ENCODE measurements at regions not wholly inside any gene's neighbourhood (a gene's known extent, or its start where the extent isn't known, plus 50 kb on each side); places are given as distances from the start of the nearest gene placed in this dataset.

DNA sequence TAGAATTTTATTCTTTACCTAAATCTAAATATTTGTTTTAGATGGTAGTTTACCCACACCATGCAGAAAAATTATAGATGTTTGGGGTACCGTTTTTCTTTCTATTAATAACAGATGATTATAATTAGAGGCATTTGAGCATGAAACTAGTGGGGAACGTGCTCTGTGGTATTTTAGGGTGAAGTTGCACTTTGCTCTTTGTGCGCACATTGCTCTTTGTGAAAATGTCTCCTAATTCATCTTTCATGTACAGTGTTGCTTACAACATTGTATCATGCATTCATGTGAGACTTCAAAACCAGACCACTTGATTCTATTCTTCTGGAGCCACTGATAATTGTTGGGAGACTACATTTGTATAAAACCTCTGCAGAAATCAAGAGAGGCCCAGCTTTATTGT, 449.1 kb upstream of the RGS6 start:
- Histone ChIP-seq H3K27ac (replicated peaks) (no peak overlapping the region), H3K4me3 (replicated peaks; ENCODE audit: insufficient read depth, low read length) (no peak overlapping the region), H3K27me3 (ENCODE audit: insufficient read depth, poor library complexity, severe bottlenecking) (no peaks in the 10 kb centered on the region)
- TF ChIP-seq POLR2AphosphoS5 (IDR thresholded peaks at IDR 0.05; ENCODE audit: low read depth) = no peak
- TF ChIP-seq, protein P1, sequence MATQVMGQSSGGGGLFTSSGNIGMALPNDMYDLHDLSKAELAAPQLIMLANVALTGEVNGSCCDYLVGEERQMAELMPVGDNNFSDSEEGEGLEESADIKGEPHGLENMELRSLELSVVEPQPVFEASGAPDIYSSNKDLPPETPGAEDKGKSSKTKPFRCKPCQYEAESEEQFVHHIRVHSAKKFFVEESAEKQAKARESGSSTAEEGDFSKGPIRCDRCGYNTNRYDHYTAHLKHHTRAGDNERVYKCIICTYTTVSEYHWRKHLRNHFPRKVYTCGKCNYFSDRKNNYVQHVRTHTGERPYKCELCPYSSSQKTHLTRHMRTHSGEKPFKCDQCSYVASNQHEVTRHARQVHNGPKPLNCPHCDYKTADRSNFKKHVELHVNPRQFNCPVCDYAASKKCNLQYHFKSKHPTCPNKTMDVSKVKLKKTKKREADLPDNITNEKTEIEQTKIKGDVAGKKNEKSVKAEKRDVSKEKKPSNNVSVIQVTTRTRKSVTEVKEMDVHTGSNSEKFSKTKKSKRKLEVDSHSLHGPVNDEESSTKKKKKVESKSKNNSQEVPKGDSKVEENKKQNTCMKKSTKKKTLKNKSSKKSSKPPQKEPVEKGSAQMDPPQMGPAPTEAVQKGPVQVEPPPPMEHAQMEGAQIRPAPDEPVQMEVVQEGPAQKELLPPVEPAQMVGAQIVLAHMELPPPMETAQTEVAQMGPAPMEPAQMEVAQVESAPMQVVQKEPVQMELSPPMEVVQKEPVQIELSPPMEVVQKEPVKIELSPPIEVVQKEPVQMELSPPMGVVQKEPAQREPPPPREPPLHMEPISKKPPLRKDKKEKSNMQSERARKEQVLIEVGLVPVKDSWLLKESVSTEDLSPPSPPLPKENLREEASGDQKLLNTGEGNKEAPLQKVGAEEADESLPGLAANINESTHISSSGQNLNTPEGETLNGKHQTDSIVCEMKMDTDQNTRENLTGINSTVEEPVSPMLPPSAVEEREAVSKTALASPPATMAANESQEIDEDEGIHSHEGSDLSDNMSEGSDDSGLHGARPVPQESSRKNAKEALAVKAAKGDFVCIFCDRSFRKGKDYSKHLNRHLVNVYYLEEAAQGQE (IDR thresholded peaks at IDR 0.05; ENCODE audit: insufficient replicate concordance, low read depth) = no peak
- TF ChIP-seq GABPA (IDR thresholded peaks at IDR 0.05; ENCODE audit: low read depth) = no peak
- TF ChIP-seq SPI1 (IDR thresholded peaks at IDR 0.05; ENCODE audit: borderline replicate concordance, low read depth) = no peak
- DNase-seq (ENCODE audit: low read depth in 1 of 2, low spot score in 1 of 2) = no peak

DNA sequence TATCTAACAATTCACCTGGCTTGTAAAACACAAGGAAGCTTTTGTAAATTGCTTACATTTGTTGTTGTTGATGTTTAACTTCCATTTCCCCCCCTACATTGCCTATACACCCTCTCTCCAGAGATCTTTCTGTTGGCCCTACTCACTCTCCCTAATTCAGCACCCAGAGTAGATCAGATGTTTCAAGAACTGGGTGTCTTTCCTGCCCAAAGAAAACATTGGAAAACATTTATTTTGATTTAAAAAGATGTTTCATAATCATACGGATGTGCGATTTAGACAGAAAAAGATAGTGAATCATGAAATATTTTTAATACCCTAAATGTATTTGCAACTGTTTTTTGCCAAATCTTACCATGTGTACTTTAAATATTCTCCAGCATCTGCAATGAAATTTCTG, 446.4 kb upstream of the RGS6 start:
- no peaks in the 10 kb centered on the region for H3K27me3 ChIP-seq (ENCODE audit: insufficient read depth, poor library complexity, severe bottlenecking)
- H3K4me3 ChIP-seq (replicated peaks; ENCODE audit: insufficient read depth, low read length) = no peak overlapping the region
- H3K27ac ChIP-seq (replicated peaks) = no peak overlapping the region
- no peak for DNase-seq (ENCODE audit: low read depth in 1 of 2, low spot score in 1 of 2)
- TF ChIP-seq POLR2AphosphoS5 (IDR thresholded peaks at IDR 0.05; ENCODE audit: low read depth) (no peak), GABPA (IDR thresholded peaks at IDR 0.05; ENCODE audit: low read depth) (no peak), SPI1 (IDR thresholded peaks at IDR 0.05; ENCODE audit: borderline replicate concordance, low read depth) (no peak)
- TF ChIP-seq, protein P1 (IDR thresholded peaks at IDR 0.05; ENCODE audit: insufficient replicate concordance, low read depth) = no peak
- TF ChIP-seq, protein P2, sequence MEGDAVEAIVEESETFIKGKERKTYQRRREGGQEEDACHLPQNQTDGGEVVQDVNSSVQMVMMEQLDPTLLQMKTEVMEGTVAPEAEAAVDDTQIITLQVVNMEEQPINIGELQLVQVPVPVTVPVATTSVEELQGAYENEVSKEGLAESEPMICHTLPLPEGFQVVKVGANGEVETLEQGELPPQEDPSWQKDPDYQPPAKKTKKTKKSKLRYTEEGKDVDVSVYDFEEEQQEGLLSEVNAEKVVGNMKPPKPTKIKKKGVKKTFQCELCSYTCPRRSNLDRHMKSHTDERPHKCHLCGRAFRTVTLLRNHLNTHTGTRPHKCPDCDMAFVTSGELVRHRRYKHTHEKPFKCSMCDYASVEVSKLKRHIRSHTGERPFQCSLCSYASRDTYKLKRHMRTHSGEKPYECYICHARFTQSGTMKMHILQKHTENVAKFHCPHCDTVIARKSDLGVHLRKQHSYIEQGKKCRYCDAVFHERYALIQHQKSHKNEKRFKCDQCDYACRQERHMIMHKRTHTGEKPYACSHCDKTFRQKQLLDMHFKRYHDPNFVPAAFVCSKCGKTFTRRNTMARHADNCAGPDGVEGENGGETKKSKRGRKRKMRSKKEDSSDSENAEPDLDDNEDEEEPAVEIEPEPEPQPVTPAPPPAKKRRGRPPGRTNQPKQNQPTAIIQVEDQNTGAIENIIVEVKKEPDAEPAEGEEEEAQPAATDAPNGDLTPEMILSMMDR (IDR thresholded peaks at IDR 0.05; ENCODE audit: insufficient read depth, low read length) = no peak

DNA sequence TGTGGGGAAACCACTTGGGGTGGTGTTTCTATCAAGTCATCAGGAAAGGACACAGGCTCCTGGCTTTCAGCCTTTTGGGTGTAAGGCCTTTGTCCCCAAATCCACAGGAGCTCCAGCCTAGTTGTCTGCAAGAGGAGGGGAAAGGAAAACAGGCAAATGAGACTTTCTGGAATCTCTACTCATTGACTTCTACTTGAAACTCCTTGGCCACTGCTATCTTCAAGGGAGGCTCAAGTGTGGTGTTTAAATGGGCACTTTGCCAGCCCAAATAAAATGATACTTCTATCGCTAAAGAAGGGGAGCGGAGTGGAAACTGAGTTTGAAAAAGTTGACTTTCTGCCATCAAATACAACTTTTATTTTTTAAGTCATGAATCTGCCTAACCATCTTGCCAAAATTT, 445.9 kb upstream of the RGS6 start:
- TF ChIP-seq, protein P1 (IDR thresholded peaks at IDR 0.05; ENCODE audit: insufficient replicate concordance, low read depth) = no peak
- TF ChIP-seq GABPA (IDR thresholded peaks at IDR 0.05; ENCODE audit: low read depth) (no peak), POLR2AphosphoS5 (IDR thresholded peaks at IDR 0.05; ENCODE audit: low read depth) (no peak), SPI1 (IDR thresholded peaks at IDR 0.05; ENCODE audit: borderline replicate concordance, low read depth) (no peak)
- TF ChIP-seq, protein P2 (IDR thresholded peaks at IDR 0.05; ENCODE audit: insufficient read depth, low read length) = no peak
- Histone ChIP-seq H3K27ac (replicated peaks) (no peak overlapping the region), H3K4me3 (replicated peaks; ENCODE audit: insufficient read depth, low read length) (no peak overlapping the region), H3K27me3 (ENCODE audit: insufficient read depth, poor library complexity, severe bottlenecking) (no peaks in the 10 kb centered on the region)
- no peak for DNase-seq (ENCODE audit: low read depth in 1 of 2, low spot score in 1 of 2)
